Ishikawa (cell line): ENCODE measurements at regions not wholly inside any gene's neighbourhood (a gene's known extent, or its start where the extent isn't known, plus 50 kb on each side); places are given as distances from the start of the nearest gene placed in this dataset.

ENCODE experiments used
- TF ChIP-seq, protein P1 (sequence below): IDR thresholded peaks from 2 replicates; pipeline ENCODE4 v1.6.1; 2012; ENCODE audit warnings: low read depth, mild to moderate bottlenecking

DNA sequence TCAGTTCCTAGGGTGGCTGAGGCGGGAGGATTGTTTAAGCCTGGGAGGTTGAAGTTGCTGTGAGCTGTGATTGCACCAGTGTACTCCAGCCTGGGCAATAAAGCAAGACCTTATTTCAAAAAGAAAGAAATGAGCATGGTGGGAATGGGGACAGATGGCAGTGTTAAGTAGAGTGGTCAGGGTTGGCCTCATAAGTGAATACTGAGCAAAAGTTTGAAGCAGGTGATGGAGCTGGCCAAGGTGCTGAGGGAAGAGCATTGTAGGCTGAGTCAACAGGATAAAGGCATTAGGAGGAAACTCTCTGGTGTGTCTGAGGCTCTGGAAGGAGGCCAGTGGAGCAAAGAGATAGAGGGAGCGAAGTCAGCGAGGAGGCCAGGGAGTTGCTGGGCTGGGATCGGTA, 73.9 kb upstream of the PRDM7 start:
- TF ChIP-seq, protein P1, sequence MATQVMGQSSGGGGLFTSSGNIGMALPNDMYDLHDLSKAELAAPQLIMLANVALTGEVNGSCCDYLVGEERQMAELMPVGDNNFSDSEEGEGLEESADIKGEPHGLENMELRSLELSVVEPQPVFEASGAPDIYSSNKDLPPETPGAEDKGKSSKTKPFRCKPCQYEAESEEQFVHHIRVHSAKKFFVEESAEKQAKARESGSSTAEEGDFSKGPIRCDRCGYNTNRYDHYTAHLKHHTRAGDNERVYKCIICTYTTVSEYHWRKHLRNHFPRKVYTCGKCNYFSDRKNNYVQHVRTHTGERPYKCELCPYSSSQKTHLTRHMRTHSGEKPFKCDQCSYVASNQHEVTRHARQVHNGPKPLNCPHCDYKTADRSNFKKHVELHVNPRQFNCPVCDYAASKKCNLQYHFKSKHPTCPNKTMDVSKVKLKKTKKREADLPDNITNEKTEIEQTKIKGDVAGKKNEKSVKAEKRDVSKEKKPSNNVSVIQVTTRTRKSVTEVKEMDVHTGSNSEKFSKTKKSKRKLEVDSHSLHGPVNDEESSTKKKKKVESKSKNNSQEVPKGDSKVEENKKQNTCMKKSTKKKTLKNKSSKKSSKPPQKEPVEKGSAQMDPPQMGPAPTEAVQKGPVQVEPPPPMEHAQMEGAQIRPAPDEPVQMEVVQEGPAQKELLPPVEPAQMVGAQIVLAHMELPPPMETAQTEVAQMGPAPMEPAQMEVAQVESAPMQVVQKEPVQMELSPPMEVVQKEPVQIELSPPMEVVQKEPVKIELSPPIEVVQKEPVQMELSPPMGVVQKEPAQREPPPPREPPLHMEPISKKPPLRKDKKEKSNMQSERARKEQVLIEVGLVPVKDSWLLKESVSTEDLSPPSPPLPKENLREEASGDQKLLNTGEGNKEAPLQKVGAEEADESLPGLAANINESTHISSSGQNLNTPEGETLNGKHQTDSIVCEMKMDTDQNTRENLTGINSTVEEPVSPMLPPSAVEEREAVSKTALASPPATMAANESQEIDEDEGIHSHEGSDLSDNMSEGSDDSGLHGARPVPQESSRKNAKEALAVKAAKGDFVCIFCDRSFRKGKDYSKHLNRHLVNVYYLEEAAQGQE = peak; percentile 61
